ENCODE measurements at regions not wholly inside any gene's neighbourhood (a gene's known extent, or its start where the extent isn't known, plus 50 kb on each side); places are given as distances from the start of the nearest gene placed in this dataset.

DNA sequence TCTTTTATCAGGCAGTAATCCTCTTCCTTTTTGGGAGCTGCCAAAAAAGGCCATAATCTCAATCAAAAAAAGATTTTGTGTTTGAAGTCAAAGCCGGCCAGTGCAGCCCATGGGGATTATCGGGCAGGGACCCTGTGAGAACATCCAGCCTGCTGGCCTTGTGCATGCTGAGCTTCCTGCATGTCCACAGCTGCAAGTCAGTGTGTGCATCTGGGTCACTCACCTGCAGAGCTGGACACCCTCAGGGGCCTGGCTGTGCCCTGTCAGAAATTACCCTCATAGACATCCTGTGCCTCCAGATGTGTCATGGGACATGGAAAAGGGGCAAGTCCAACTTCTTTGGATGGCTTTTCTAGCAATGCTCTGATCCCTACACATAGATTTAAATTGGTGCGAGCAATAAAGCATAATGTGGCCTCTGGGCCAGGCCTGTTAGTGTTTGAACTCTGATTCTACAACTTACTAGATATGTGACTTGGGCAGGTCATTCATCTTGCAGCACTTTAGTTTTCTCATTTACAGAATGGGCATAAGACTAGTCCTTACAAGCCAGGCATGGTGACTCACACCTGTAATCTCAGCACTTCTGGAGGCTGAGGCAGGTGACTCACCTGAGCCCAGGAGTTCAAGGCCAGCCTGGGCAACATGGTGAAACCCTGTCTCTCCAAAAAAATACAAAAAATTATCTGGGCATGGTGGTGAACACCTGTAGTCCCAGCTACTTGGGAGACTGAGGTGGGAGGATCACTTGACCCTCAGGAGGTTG is 81.6 kb upstream of the LARGE1 start:
- Histone ChIP-seq H3K36me3 (ENCODE audit: control insufficient read depth in 2 of 2, extremely low read depth in 1 of 2, insufficient read depth in 2 of 2, low read length in 2 of 2) (no peaks in the 10 kb centered on the region), H2AFZ (ENCODE audit: low read depth, low read length) (no peak overlapping the region), H3K79me2 (ENCODE audit: control insufficient read depth, insufficient read depth, low read length) (no peaks in the 10 kb centered on the region), H3K9ac (replicated peaks; ENCODE audit: extremely low read depth, insufficient read depth, low read length) (no peak overlapping the region), H3K4me1 (ENCODE audit: control insufficient read depth, extremely low read depth, insufficient read depth, low read length) (no peaks in the 10 kb centered on the region), H3K27ac (ENCODE audit: insufficient read depth, low read depth, low read length) (no peak overlapping the region), H3K9me3 (replicated peaks; ENCODE audit: control insufficient read depth, insufficient read depth, low read length) (peaks cover 7% of the 10 kb centered on the region), H3K9me1 (replicated peaks; ENCODE audit: control insufficient read depth, extremely low read depth, insufficient read depth, low read length) (no peaks in the 10 kb centered on the region), H4K20me1 (replicated peaks; ENCODE audit: control insufficient read depth, extremely low read depth, insufficient read depth, low read length) (no peaks in the 10 kb centered on the region), H3K4me2 (ENCODE audit: insufficient read depth, low read length) (no peak overlapping the region), H3K27me3 (ENCODE audit: control insufficient read depth in 2 of 2, insufficient read depth in 2 of 2, low read length in 2 of 2) (no peaks in the 10 kb centered on the region), H3K4me3 (replicated peaks in 1 of 3; ENCODE audit: insufficient read depth in 1 of 3, low read depth in 1 of 3, low read length in 3 of 3) (no peak overlapping the region)
- ChIA-PET CTCF (no interaction called here), POLR2A (no interaction called here)
- DNase-seq (ENCODE audit: low read depth, low spot score), result no peak
- BruUV-seq (replicated peaks), result no TSS peak
- FAIRE-seq, result no peak
- TF ChIP-seq MYC (IDR thresholded peaks at IDR 0.05; ENCODE audit: low read depth, low read length), result no peak
- TF ChIP-seq POLR2AphosphoS5 (IDR thresholded peaks at IDR 0.05; ENCODE audit: insufficient read depth, low read depth, low read length), result no peak
- no peak for TF ChIP-seq JUN (IDR thresholded peaks at IDR 0.05; ENCODE audit: borderline replicate concordance, insufficient read depth, insufficient read length, low read depth)
- TF ChIP-seq, protein P1, sequence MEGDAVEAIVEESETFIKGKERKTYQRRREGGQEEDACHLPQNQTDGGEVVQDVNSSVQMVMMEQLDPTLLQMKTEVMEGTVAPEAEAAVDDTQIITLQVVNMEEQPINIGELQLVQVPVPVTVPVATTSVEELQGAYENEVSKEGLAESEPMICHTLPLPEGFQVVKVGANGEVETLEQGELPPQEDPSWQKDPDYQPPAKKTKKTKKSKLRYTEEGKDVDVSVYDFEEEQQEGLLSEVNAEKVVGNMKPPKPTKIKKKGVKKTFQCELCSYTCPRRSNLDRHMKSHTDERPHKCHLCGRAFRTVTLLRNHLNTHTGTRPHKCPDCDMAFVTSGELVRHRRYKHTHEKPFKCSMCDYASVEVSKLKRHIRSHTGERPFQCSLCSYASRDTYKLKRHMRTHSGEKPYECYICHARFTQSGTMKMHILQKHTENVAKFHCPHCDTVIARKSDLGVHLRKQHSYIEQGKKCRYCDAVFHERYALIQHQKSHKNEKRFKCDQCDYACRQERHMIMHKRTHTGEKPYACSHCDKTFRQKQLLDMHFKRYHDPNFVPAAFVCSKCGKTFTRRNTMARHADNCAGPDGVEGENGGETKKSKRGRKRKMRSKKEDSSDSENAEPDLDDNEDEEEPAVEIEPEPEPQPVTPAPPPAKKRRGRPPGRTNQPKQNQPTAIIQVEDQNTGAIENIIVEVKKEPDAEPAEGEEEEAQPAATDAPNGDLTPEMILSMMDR (IDR thresholded peaks at IDR 0.05; ENCODE audit: extremely low read depth in 1 of 2, insufficient read depth in 1 of 2, low read depth in 1 of 2, low read length in 2 of 2), result no peak
- TF ChIP-seq POLR2A (IDR thresholded peaks at IDR 0.05; ENCODE audit: low read depth, low read length), result no peak
- TF ChIP-seq FOS (IDR thresholded peaks at IDR 0.05; ENCODE audit: borderline replicate concordance, insufficient read depth, low read length), result no peak
- no peak for TF ChIP-seq GATA2 (IDR thresholded peaks at IDR 0.05; ENCODE audit: insufficient read depth, insufficient read length, low read depth, low read length)
- TF ChIP-seq, protein P2, sequence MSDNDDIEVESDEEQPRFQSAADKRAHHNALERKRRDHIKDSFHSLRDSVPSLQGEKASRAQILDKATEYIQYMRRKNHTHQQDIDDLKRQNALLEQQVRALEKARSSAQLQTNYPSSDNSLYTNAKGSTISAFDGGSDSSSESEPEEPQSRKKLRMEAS (IDR thresholded peaks at IDR 0.05; ENCODE audit: insufficient read depth, insufficient read length), result no peak
- intact Hi-C loops (cut with micrococcal nuclease) (no loop called here), dilution Hi-C loops (cut with MboI; ENCODE audit: extremely low pct_ligation_motif_present, low sequenced_read_pairs) (no loop called here)

Measured in endothelial cell of umbilical vein (primary cell).